ENCODE measurements at regions not wholly inside any gene's neighbourhood (a gene's known extent, or its start where the extent isn't known, plus 50 kb on each side); places are given as distances from the start of the nearest gene placed in this dataset.

DNA sequence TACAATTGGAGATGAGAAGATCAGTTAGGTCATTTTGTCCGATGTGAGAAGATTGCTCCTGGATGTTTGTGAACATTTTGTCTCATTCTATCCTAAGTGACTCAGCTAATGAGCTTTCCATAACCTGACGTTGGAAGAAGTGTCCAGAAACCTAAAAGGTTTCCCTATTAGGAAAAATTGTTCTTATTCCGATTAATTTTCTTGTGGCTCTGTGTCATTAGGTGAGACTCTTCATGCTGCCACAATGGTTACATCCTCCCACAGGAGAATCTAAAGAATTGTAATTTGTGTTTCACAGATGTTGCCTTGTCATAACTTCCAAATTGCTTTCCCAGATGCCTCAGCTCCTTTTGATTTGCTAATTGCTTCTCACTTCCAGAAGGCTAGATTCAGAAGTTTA is 261.0 kb upstream of the APCDD1 start:
- TF ChIP-seq, protein P1, sequence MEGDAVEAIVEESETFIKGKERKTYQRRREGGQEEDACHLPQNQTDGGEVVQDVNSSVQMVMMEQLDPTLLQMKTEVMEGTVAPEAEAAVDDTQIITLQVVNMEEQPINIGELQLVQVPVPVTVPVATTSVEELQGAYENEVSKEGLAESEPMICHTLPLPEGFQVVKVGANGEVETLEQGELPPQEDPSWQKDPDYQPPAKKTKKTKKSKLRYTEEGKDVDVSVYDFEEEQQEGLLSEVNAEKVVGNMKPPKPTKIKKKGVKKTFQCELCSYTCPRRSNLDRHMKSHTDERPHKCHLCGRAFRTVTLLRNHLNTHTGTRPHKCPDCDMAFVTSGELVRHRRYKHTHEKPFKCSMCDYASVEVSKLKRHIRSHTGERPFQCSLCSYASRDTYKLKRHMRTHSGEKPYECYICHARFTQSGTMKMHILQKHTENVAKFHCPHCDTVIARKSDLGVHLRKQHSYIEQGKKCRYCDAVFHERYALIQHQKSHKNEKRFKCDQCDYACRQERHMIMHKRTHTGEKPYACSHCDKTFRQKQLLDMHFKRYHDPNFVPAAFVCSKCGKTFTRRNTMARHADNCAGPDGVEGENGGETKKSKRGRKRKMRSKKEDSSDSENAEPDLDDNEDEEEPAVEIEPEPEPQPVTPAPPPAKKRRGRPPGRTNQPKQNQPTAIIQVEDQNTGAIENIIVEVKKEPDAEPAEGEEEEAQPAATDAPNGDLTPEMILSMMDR (conservative IDR thresholded peaks at IDR 0.05; ENCODE audit: low read length): no peak
- TF ChIP-seq EZH2phosphoT487 (IDR thresholded peaks at IDR 0.05; ENCODE audit: borderline replicate concordance): no peak
